Adrenal gland (tissue), 5 donors: ENCODE measurements at regions not wholly inside any gene's neighbourhood (a gene's known extent, or its start where the extent isn't known, plus 50 kb on each side); places are given as distances from the start of the nearest gene placed in this dataset.
"Not testable (repeated sequence)": the region's sequence is repeated elsewhere in the genome, so short reads cannot be mapped to it uniquely, and the experiment has no call there.

Source experiments
- CTCF ChIP-seq, 6 experiments: fragments of 450-650 bp in 4 of 6; fragments of 200-600 bp in 2 of 6; sonication (generic) in 1 of 6; IDR thresholded peaks; 1 replicate in 5 of 6; 2 replicates in 1 of 6; pipeline versions ENCODE4 v1.5.1 to v1.8.0; 2016 to 2021; ENCODE audit warnings: antibody characterized with exemption in 6 of 6, mild to moderate bottlenecking in 2 of 6, moderate library complexity in 1 of 6
- POLR2A ChIP-seq, 2 donors: fragments of 450-650 bp; IDR thresholded peaks; one replicate each; pipeline ENCODE4 v1.6.1; 2017; ENCODE audit warnings: antibody characterized with exemption in 2 of 2, mild to moderate bottlenecking in 2 of 2, moderate library complexity in 1 of 2
- donor health status: DM: no; HTN: no; CAD: no.

GRCh38 chr2:5625556-5626065, 66.6 kb upstream of the SOX11 start:
- not testable (repeated sequence) for TF ChIP-seq CTCF, POLR2A (IDR thresholded peaks at IDR 0.05)
